T-cell (primary cell): ENCODE measurements at regions not wholly inside any gene's neighbourhood (a gene's known extent, or its start where the extent isn't known, plus 50 kb on each side); places are given as distances from the start of the nearest gene placed in this dataset.

Experiments used
- ATAC-seq, 4 experiments: fragments of 200-7000 bp in 3 of 4; fragments of 150-1000 bp in 1 of 4; cut with Tn5 transposase; replicated peaks in 1 of 4; 1 replicate in 3 of 4; 2 replicates in 1 of 4; pipeline ENCODE4 v1.10.0; 2021; ENCODE audit warnings: moderate library complexity in 3 of 4, mild to moderate bottlenecking in 2 of 4, moderate number of reproducible peaks in 1 of 4
- CTCF ChIA-PET, 2 donors: fragments of 300-600 bp; sonication (Branson Sonifier 250); formaldehyde crosslinking; loops; one replicate each; lab custom pipeline; 2022; ENCODE audit warnings: antibody characterized with exemption in 2 of 2; lab: Charles Lee
- POLR2A ChIA-PET, 2 donors: fragments of 300-600 bp; sonication (Branson Sonifier 250); formaldehyde crosslinking; loops; one replicate each; lab custom pipeline; 2022; ENCODE audit warnings: antibody characterized with exemption in 2 of 2; lab: Charles Lee
- DNase-seq, 35 experiments: peaks; one replicate each; pipeline versions ENCODE4 v3.0.0 to v3.0.0-alpha.2; 2013 to 2023
- H3K27ac ChIP-seq: one replicate; pipeline ENCODE4 v1.5.1; 2013; ENCODE audit warnings: low read length
- H3K27me3 ChIP-seq, 2 experiments: replicated peaks in 1 of 2; 1 replicate in 1 of 2; 2 replicates in 1 of 2; pipeline versions ENCODE4 v1.6.1 to v1.7.0; 2013; ENCODE audit warnings: low read length in 1 of 2, mixed read lengths in 1 of 2; ENCODE audit not compliant: control insufficient read depth in 2 of 2, insufficient read depth in 2 of 2; ENCODE audit errors: extremely low read depth in 1 of 2
- H3K36me3 ChIP-seq, 2 donors: 1 replicate in 1 of 2; 2 replicates in 1 of 2; pipeline versions ENCODE4 v1.6.1 to v1.7.0; 2013; ENCODE audit warnings: low read length in 1 of 2; ENCODE audit not compliant: control insufficient read depth in 2 of 2, insufficient read depth in 1 of 2; ENCODE audit errors: extremely low read depth in 1 of 2
- H3K4me1 ChIP-seq, 2 experiments: 1 replicate in 1 of 2; 2 replicates in 1 of 2; pipeline versions ENCODE4 v1.6.1 to v1.7.0; 2013; ENCODE audit warnings: low read length in 2 of 2, mixed read lengths in 1 of 2; ENCODE audit not compliant: insufficient read depth in 2 of 2, control insufficient read depth in 1 of 2; ENCODE audit errors: extremely low read depth in 1 of 2
- H3K4me3 ChIP-seq, 2 donors: 1 replicate in 1 of 2; 2 replicates in 1 of 2; pipeline versions ENCODE4 v1.5.1 to v1.7.0; 2013; ENCODE audit warnings: mild to moderate bottlenecking in 2 of 2, low read length in 1 of 2, moderate library complexity in 1 of 2; ENCODE audit not compliant: control insufficient read depth in 1 of 2; ENCODE audit errors: extremely low read depth in 1 of 2
- H3K9me3 ChIP-seq: 2 replicates; pipeline ENCODE4 v1.7.0; 2013
- H3K27ac Mint-ChIP-seq, 2 donors: one replicate each; pipeline ENCODE4 v1.8.0; 2020 to 2021; ENCODE audit warnings: mild to moderate bottlenecking in 2 of 2, mixed read lengths in 2 of 2
- H3K27me3 Mint-ChIP-seq, 2 donors: one replicate each; pipeline ENCODE4 v1.8.0; 2021 to 2022; ENCODE audit warnings: mixed read lengths in 2 of 2
- H3K36me3 Mint-ChIP-seq: one replicate; pipeline ENCODE4 v1.8.0; 2021; ENCODE audit warnings: mixed read lengths
- H3K4me1 Mint-ChIP-seq, 3 donors: one replicate each; pipeline ENCODE4 v1.8.0; 2020 to 2022; ENCODE audit warnings: mixed read lengths in 3 of 3, mild to moderate bottlenecking in 1 of 3
- H3K4me3 Mint-ChIP-seq, 3 donors: one replicate each; pipeline ENCODE4 v1.8.0; 2020 to 2022; ENCODE audit warnings: mild to moderate bottlenecking in 3 of 3, mixed read lengths in 3 of 3, moderate library complexity in 3 of 3
- H3K9me3 Mint-ChIP-seq, 3 donors: one replicate each; pipeline ENCODE4 v1.8.0; 2020 to 2022; ENCODE audit warnings: mixed read lengths in 3 of 3
- WGBS: methylation state at CpG from one replicate; pipeline ENCODE4 v1.1.5; 2013; ENCODE audit warnings: missing lambda C conversion rate; ENCODE audit not compliant: insufficient coverage; 5-methylcytosine and 5-hydroxymethylcytosine counted together

DNA sequence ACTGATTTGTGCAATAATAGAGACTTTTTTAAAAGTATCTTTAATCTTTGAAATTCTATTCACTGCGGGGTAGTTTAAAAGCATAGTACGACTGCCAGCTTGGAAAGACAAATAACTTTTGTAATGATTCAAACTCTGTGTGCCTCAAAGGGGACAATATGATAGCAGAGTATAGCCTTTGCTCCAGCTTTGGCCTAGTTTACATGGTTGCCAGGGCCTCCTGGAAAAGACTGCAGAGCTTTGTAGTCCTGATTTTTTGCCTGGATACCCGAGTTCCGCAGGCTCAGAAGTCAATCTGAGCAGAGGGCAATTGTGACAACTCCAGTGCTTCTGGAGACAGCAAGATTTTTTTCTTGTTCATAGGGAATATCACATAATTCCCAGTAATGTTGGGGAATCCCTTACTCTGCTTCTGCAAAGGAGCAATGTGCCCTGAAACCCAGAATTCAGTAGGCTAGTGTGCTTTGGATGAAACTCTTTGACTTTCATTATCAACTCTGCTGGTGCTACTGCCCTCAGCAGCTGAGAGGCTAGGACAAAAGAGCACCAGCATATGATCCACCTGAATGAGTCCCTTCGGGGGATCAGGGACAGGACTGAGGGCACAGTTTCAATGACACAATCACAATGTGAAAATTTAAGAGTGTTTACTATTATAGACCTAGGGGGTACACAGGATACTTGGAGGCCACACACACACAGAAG, 768.1 kb downstream of the TMEM182 start:
- H3K27ac Mint-ChIP-seq: no peak overlapping the region
- Histone ChIP-seq H3K9me3 (no peaks in the 10 kb centered on the region), H3K36me3 (no peaks in the 10 kb centered on the region), H3K27ac (no peak overlapping the region), H3K4me3 (no peak overlapping the region), H3K27me3 (no peaks in the 10 kb centered on the region), H3K4me1 (no peaks in the 10 kb centered on the region)
- no peak overlapping the region for H3K4me3 Mint-ChIP-seq
- ATAC-seq (no peak), DNase-seq (no peak)
- H3K36me3 Mint-ChIP-seq: no peaks in the 10 kb centered on the region
- 67% methylated on average over 4 of the region's 5 CpGs for WGBS
- no peaks in the 10 kb centered on the region for H3K4me1 Mint-ChIP-seq
- H3K27me3 Mint-ChIP-seq: no peaks in the 10 kb centered on the region
- CTCF ChIA-PET: no interaction called here
- peaks cover 7 to 30% (median 10%) of the 10 kb centered on the region in 3 donors for H3K9me3 Mint-ChIP-seq
- POLR2A ChIA-PET: no interaction called here

GRCh38 chr2:103552775-103553174, 790.9 kb downstream of the TMEM182 start:
- peaks cover 20 to 48% (median 20%) of the 10 kb centered on the region in 3 donors for H3K9me3 Mint-ChIP-seq
- ChIA-PET CTCF (no interaction called here), POLR2A (no interaction called here)
- H3K27ac ChIP-seq: no peak overlapping the region
- DNase-seq: no peak
- H3K4me1 Mint-ChIP-seq: no peaks in the 10 kb centered on the region
- no peaks in the 10 kb centered on the region for H3K36me3 Mint-ChIP-seq
- H3K4me3 Mint-ChIP-seq: no peak overlapping the region
- no peaks in the 10 kb centered on the region for H3K4me1 ChIP-seq
- no peak overlapping the region for H3K27ac Mint-ChIP-seq
- H3K36me3 ChIP-seq: no peaks in the 10 kb centered on the region
- no CpG with 5 or more reads among the region's 3 CpGs for WGBS
- H3K9me3 ChIP-seq: no peaks in the 10 kb centered on the region
- H3K27me3 Mint-ChIP-seq: no peaks in the 10 kb centered on the region
- H3K4me3 ChIP-seq: no peak overlapping the region
- ATAC-seq: no peak
- H3K27me3 ChIP-seq: no peaks in the 10 kb centered on the region

- H3K36me3 Mint-ChIP-seq: no peaks in the 10 kb centered on the region
- CTCF ChIA-PET: no interaction called here
- DNase-seq: no peak
These were observed 833.0 kb downstream of the TMEM182 start for GRCh38 chr2:103594823-103595222.

GRCh38 chr2:103605071-103605780, 843.4 kb downstream of the TMEM182 start:
- Histone ChIP-seq H3K9me3 (peaks cover 2% of the 10 kb centered on the region), H3K27me3 (no peaks in the 10 kb centered on the region), H3K27ac (no peak overlapping the region), H3K4me1 (no peaks in the 10 kb centered on the region), H3K4me3 (no peak overlapping the region), H3K36me3 (no peaks in the 10 kb centered on the region)
- 85% methylated on average over 3 of the region's 7 CpGs for WGBS
- no peaks in the 10 kb centered on the region for H3K36me3 Mint-ChIP-seq
- no peak overlapping the region for H3K27ac Mint-ChIP-seq
- no peak for ATAC-seq
- no peaks in the 10 kb centered on the region for H3K27me3 Mint-ChIP-seq
- H3K4me3 Mint-ChIP-seq: no peak overlapping the region
- CTCF ChIA-PET: no interaction called here
- no peaks in the 10 kb centered on the region for H3K4me1 Mint-ChIP-seq
- peaks cover 7 to 12% (median 11%) of the 10 kb centered on the region in 3 donors for H3K9me3 Mint-ChIP-seq
- DNase-seq: no peak
- POLR2A ChIA-PET: no interaction called here

More at GRCh38 chr2:103594823-103595222, 833.0 kb downstream of the TMEM182 start:
- WGBS: 85% methylated on average over 2 of the region's 3 CpGs
- Mint-ChIP-seq H3K4me3 (no peak overlapping the region), H3K4me1 (no peaks in the 10 kb centered on the region), H3K9me3 (peaks cover 34 to 38% (median 37%) of the 10 kb centered on the region in 3 donors), H3K27me3 (no peaks in the 10 kb centered on the region), H3K27ac (no peak overlapping the region)
- POLR2A ChIA-PET: no interaction called here
- Histone ChIP-seq H3K36me3 (no peaks in the 10 kb centered on the region), H3K9me3 (no peaks in the 10 kb centered on the region), H3K27me3 (no peaks in the 10 kb centered on the region), H3K27ac (no peak overlapping the region), H3K4me1 (no peaks in the 10 kb centered on the region), H3K4me3 (no peak overlapping the region)
- ATAC-seq: no peak

- H3K9me3 ChIP-seq: peaks cover 2% of the 10 kb centered on the region
- H3K4me1 Mint-ChIP-seq: no peaks in the 10 kb centered on the region
- no peak overlapping the region for H3K4me3 Mint-ChIP-seq
- peaks cover 18 to 35% (median 27%) of the 10 kb centered on the region in 3 donors for H3K9me3 Mint-ChIP-seq
- DNase-seq: no peak
- POLR2A ChIA-PET: interaction anchor here in 1 of 2 donors (0.6 kb wide), 1 partner anchor 18 kb away, joined by 7 read pairs; no protein-coding TSS in a partner anchor
- H3K27ac ChIP-seq: no peak overlapping the region
- H3K27me3 ChIP-seq: no peaks in the 10 kb centered on the region
- H3K36me3 ChIP-seq: no peaks in the 10 kb centered on the region
- no peaks in the 10 kb centered on the region for H3K36me3 Mint-ChIP-seq
- CTCF ChIA-PET: no interaction called here
- 90% methylated on average over 2 of the region's 5 CpGs for WGBS
- H3K27me3 Mint-ChIP-seq: no peaks in the 10 kb centered on the region
- no peaks in the 10 kb centered on the region for H3K4me1 ChIP-seq
- H3K4me3 ChIP-seq: no peak overlapping the region
- no peak for ATAC-seq
- no peak overlapping the region for H3K27ac Mint-ChIP-seq
These were observed 853.8 kb downstream of the TMEM182 start for GRCh38 chr2:103615611-103616105.

- no peaks in the 10 kb centered on the region for H3K27me3 Mint-ChIP-seq
- no peak overlapping the region for H3K4me3 Mint-ChIP-seq
- peaks cover 2% of the 10 kb centered on the region for H3K9me3 ChIP-seq
- peaks cover 21 to 42% (median 31%) of the 10 kb centered on the region in 3 donors for H3K9me3 Mint-ChIP-seq
- 70% methylated on average over 4 of the region's 4 CpGs for WGBS
- H3K4me1 ChIP-seq: no peaks in the 10 kb centered on the region
- no peaks in the 10 kb centered on the region for H3K27me3 ChIP-seq
- ChIA-PET POLR2A (no interaction called here), CTCF (no interaction called here)
- H3K27ac ChIP-seq: no peak overlapping the region
- ATAC-seq (no peak), DNase-seq (no peak)
- no peaks in the 10 kb centered on the region for H3K36me3 Mint-ChIP-seq
- H3K27ac Mint-ChIP-seq: no peak overlapping the region
- no peaks in the 10 kb centered on the region for H3K36me3 ChIP-seq
- no peak overlapping the region for H3K4me3 ChIP-seq
- H3K4me1 Mint-ChIP-seq: no peaks in the 10 kb centered on the region
These were observed 855.1 kb downstream of the TMEM182 start for GRCh38 chr2:103616891-103617290.
